PC-9 (cell line): ENCODE measurements at regions not wholly inside any gene's neighbourhood (a gene's known extent, or its start where the extent isn't known, plus 50 kb on each side); places are given as distances from the start of the nearest gene placed in this dataset.

Source experiments
- EZH2 ChIP-seq: fragments of 200-600 bp; sonication (generic); IDR thresholded peaks from 2 replicates; pipeline ENCODE4 v1.8.0; 2017; ENCODE audit warnings: antibody characterized with exemption, low read depth
- TF ChIP-seq, protein P1 (sequence below): fragments of 200-600 bp; sonication (generic); conservative IDR thresholded peaks from 2 replicates; pipeline ENCODE4 v1.6.1; 2017; ENCODE audit warnings: mixed run types, antibody characterized with exemption, mild to moderate bottlenecking, moderate library complexity

DNA sequence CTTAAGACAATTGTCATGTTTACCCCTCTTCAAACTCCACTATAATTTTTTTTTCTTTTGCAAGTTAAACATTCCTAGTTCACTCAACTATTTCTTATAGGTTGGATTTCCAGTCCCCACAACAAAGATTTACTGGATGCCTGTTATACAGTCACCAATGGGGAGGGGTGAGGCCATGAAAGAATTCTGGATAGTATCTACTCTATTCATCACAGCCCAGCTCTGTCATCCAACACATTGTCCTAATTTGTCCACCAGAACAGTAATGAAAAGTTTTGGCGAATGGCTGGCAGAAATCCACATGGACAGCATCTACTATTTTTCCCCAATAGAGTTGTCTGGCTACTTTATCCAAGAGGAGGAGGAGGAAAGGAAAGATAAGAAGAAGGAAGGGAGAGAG is 192.7 kb upstream of the S100G start:
- TF ChIP-seq, protein P1, sequence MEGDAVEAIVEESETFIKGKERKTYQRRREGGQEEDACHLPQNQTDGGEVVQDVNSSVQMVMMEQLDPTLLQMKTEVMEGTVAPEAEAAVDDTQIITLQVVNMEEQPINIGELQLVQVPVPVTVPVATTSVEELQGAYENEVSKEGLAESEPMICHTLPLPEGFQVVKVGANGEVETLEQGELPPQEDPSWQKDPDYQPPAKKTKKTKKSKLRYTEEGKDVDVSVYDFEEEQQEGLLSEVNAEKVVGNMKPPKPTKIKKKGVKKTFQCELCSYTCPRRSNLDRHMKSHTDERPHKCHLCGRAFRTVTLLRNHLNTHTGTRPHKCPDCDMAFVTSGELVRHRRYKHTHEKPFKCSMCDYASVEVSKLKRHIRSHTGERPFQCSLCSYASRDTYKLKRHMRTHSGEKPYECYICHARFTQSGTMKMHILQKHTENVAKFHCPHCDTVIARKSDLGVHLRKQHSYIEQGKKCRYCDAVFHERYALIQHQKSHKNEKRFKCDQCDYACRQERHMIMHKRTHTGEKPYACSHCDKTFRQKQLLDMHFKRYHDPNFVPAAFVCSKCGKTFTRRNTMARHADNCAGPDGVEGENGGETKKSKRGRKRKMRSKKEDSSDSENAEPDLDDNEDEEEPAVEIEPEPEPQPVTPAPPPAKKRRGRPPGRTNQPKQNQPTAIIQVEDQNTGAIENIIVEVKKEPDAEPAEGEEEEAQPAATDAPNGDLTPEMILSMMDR: no peak
- TF ChIP-seq EZH2: no peak
